PC-3 (cell line): ENCODE measurements at regions not wholly inside any gene's neighbourhood (a gene's known extent, or its start where the extent isn't known, plus 50 kb on each side); places are given as distances from the start of the nearest gene placed in this dataset.

Experiments used
- CTCF ChIP-seq: fragments of 300-600 bp; sonication (generic); conservative IDR thresholded peaks from 2 replicates; pipeline ENCODE4 v1.5.1; 2017; ENCODE audit warnings: antibody characterized with exemption, low read depth, mild to moderate bottlenecking, low read length
- EZH2 ChIP-seq: fragments of 300-600 bp; sonication (generic); IDR thresholded peaks from one replicate; pipeline ENCODE4 v1.6.1; 2017; ENCODE audit warnings: antibody characterized with exemption, mild to moderate bottlenecking, low read length; ENCODE audit not compliant: unreplicated experiment
- EZH2phosphoT487 ChIP-seq: fragments of 300-600 bp; sonication (generic); IDR thresholded peaks from 2 replicates; pipeline ENCODE4 v1.6.1; 2018; ENCODE audit warnings: mild to moderate bottlenecking, antibody characterized with exemption, low read length, borderline replicate concordance

- no peak for TF ChIP-seq EZH2
- TF ChIP-seq CTCF = no peak
- TF ChIP-seq EZH2phosphoT487 = no peak
Measured at GRCh38 chr6:33963136-33963750, 159.4 kb upstream of the MLN start.
